Central memory CD8-positive, alpha-beta T cell (primary cell): ENCODE measurements at regions not wholly inside any gene's neighbourhood (a gene's known extent, or its start where the extent isn't known, plus 50 kb on each side); places are given as distances from the start of the nearest gene placed in this dataset.

Experiments
- ATAC-seq: fragments of 150-1000 bp; cut with Tn5 transposase; replicated peaks from 2 replicates; pipeline ENCODE4 v1.10.0; 2022; ENCODE audit warnings: mild to moderate bottlenecking, moderate FRiP score, moderate number of reproducible peaks; ENCODE audit not compliant: poor library complexity, severe bottlenecking; ENCODE audit errors: extremely low read depth
- DNase-seq, 2 donors: peaks; one replicate each; pipeline ENCODE4 v3.0.0; 2021; ENCODE audit warnings: low spot score in 2 of 2
- H3K27ac Mint-ChIP-seq: one replicate; pipeline ENCODE4 v1.8.0; 2022; ENCODE audit warnings: low read depth, mild to moderate bottlenecking, moderate library complexity, mixed read lengths
- H3K27me3 Mint-ChIP-seq: one replicate; pipeline ENCODE4 v1.8.0; 2022; ENCODE audit warnings: mixed read lengths
- H3K36me3 Mint-ChIP-seq: one replicate; pipeline ENCODE4 v1.8.0; 2022; ENCODE audit warnings: mild to moderate bottlenecking, moderate library complexity, mixed read lengths; ENCODE audit not compliant: insufficient read depth
- H3K4me1 Mint-ChIP-seq: one replicate; pipeline ENCODE4 v1.8.0; 2022; ENCODE audit warnings: mixed read lengths
- H3K4me3 Mint-ChIP-seq: one replicate; pipeline ENCODE4 v1.8.0; 2022; ENCODE audit warnings: mild to moderate bottlenecking, moderate library complexity, mixed read lengths
- H3K9me3 Mint-ChIP-seq: one replicate; pipeline ENCODE4 v1.8.0; 2022; ENCODE audit warnings: mixed read lengths

DNA sequence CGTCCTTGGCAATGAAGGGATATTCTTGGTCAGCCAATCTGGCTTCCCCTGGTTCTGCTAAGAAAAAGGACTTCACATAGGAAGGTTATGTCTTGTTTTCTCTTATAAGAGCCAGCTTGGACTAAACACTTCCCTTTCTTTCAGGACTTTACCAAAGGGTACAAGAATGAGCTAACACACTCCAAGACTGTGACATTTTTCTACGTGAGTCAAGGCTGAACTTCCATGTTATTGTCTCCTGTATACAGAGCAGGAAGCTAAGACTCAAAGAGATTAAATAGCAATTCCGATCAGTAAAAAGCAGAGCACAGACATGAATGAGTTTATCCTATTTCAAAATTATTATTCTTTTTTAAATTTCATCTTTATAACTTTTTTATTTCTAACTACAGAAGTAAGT, 63.3 kb upstream of the STT3B start:
- ATAC-seq, result no peak
- H3K27me3 Mint-ChIP-seq, result no peaks in the 10 kb centered on the region
- no peak overlapping the region for H3K27ac Mint-ChIP-seq
- DNase-seq, result no peak
- H3K9me3 Mint-ChIP-seq, result no peaks in the 10 kb centered on the region
- no peak overlapping the region for H3K4me3 Mint-ChIP-seq
- H3K4me1 Mint-ChIP-seq, result peaks cover 21% of the 10 kb centered on the region
- H3K36me3 Mint-ChIP-seq, result no peaks in the 10 kb centered on the region

- no peaks in the 10 kb centered on the region for H3K36me3 Mint-ChIP-seq
- no peaks in the 10 kb centered on the region for H3K27me3 Mint-ChIP-seq
- ATAC-seq (no peak), DNase-seq (no peak)
- no peaks in the 10 kb centered on the region for H3K9me3 Mint-ChIP-seq
- H3K27ac Mint-ChIP-seq, result no peak overlapping the region
- no peak overlapping the region for H3K4me3 Mint-ChIP-seq
- peaks cover 14% of the 10 kb centered on the region for H3K4me1 Mint-ChIP-seq
Observed at GRCh38 chr3:31472479-31473390, 60.0 kb upstream of the STT3B start.

DNA sequence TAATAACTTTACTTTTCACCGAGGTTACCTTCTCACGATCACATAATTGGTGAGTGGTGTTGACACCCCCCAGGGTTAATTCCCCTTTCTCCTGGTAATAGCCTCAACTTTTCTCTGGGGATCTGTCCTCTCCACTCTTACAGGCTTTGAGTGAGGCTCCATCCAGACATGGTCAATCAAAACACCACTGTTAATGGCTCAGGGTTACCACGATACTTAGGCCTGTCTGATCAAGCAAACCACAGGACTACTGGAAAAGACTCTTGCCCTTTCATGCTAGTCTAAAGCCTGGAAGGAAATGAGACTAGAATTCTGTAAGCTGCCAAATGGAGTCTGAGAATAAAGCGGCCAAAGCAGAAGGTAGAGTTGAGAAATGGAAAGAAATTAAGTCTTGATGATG, 56.5 kb upstream of the STT3B start:
- Mint-ChIP-seq H3K9me3 (no peaks in the 10 kb centered on the region), H3K36me3 (no peaks in the 10 kb centered on the region), H3K4me3 (no peak overlapping the region), H3K4me1 (peaks cover 14% of the 10 kb centered on the region), H3K27ac (no peak overlapping the region), H3K27me3 (no peaks in the 10 kb centered on the region)
- ATAC-seq, result no peak
- DNase-seq, result no peak

- DNase-seq (no peak), ATAC-seq (no peak)
- Mint-ChIP-seq H3K4me3 (no peak overlapping the region), H3K27ac (no peak overlapping the region), H3K27me3 (no peaks in the 10 kb centered on the region), H3K4me1 (no peaks in the 10 kb centered on the region), H3K9me3 (no peaks in the 10 kb centered on the region), H3K36me3 (no peaks in the 10 kb centered on the region)
Observed at GRCh38 chr3:31479431-31479830, 53.3 kb upstream of the STT3B start.

GRCh38 chr3:31481697-31482096, 51.0 kb upstream of the STT3B start:
- no peaks in the 10 kb centered on the region for H3K36me3 Mint-ChIP-seq
- no peak overlapping the region for H3K27ac Mint-ChIP-seq
- DNase-seq (no peak), ATAC-seq (no peak)
- H3K27me3 Mint-ChIP-seq, result no peaks in the 10 kb centered on the region
- no peaks in the 10 kb centered on the region for H3K4me1 Mint-ChIP-seq
- H3K9me3 Mint-ChIP-seq, result no peaks in the 10 kb centered on the region
- no peak overlapping the region for H3K4me3 Mint-ChIP-seq

GRCh38 chr3:31482493-31483200, 50.1 kb upstream of the STT3B start:
- DNase-seq, result no peak
- ATAC-seq, result no peak
- H3K27ac Mint-ChIP-seq, result no peak overlapping the region
- H3K4me3 Mint-ChIP-seq, result no peak overlapping the region
- no peaks in the 10 kb centered on the region for H3K4me1 Mint-ChIP-seq
- H3K36me3 Mint-ChIP-seq, result no peaks in the 10 kb centered on the region
- no peaks in the 10 kb centered on the region for H3K27me3 Mint-ChIP-seq
- H3K9me3 Mint-ChIP-seq, result no peaks in the 10 kb centered on the region
